Tibial artery (tissue), 4 donors: ENCODE measurements at regions not wholly inside any gene's neighbourhood (a gene's known extent, or its start where the extent isn't known, plus 50 kb on each side); places are given as distances from the start of the nearest gene placed in this dataset.
"Not testable (repeated sequence)": the region's sequence is repeated elsewhere in the genome, so short reads cannot be mapped to it uniquely, and the experiment has no call there.

ENCODE experiments used
- DNase-seq, 2 donors: peaks; one replicate each; pipeline ENCODE4 v3.0.0-alpha.2; 2019
- H3K27ac ChIP-seq, 2 donors: fragments of 200-600 bp; sonication (generic) in 1 of 2; 1 replicate in 1 of 2; 2 replicates in 1 of 2; pipeline ENCODE4 v1.5.1; 2018 to 2019; ENCODE audit warnings: mild to moderate bottlenecking in 1 of 2
- H3K27me3 ChIP-seq, 2 donors: fragments of 200-600 bp; sonication (generic) in 1 of 2; one replicate each; pipeline versions ENCODE4 v1.5.1 to v1.6.0; 2016 to 2019
- H3K36me3 ChIP-seq, 3 donors: fragments of 200-600 bp; sonication (generic) in 2 of 3; one replicate each; pipeline ENCODE4 v1.5.1; 2016 to 2019; ENCODE audit warnings: mild to moderate bottlenecking in 2 of 3
- H3K4me1 ChIP-seq, 4 donors: fragments of 200-600 bp; sonication (generic) in 2 of 4; 1 replicate in 3 of 4; 2 replicates in 1 of 4; pipeline ENCODE4 v1.5.1; 2016 to 2019
- H3K4me3 ChIP-seq, 2 donors: fragments of 200-600 bp; sonication (generic) in 1 of 2; 1 replicate in 1 of 2; 2 replicates in 1 of 2; pipeline ENCODE4 v1.5.1; 2018 to 2019; ENCODE audit warnings: mild to moderate bottlenecking in 2 of 2
- H3K9me3 ChIP-seq, 3 donors: fragments of 200-600 bp; sonication (generic) in 1 of 3; one replicate each; pipeline ENCODE4 v1.5.1; 2016 to 2019
- CTCF ChIP-seq, 2 experiments: fragments of 200-600 bp in 1 of 2; fragments of 450-650 bp in 1 of 2; IDR thresholded peaks; one replicate each; pipeline ENCODE4 v1.5.1; 2017 to 2019; ENCODE audit warnings: antibody characterized with exemption in 2 of 2, mild to moderate bottlenecking in 1 of 2, moderate library complexity in 1 of 2
- intact Hi-C: fragments of 100-400 bp; cut with DNase I; formaldehyde crosslinking; loops from one replicate; pipeline ENCODE4 v1.15.0; 2023; ENCODE audit warnings: low total_unique reads

- no peak for DNase-seq
- Histone ChIP-seq H3K27me3 (peaks cover 0 to 38% of the 10 kb centered on the region in 2 donors), H3K4me3 (no peak overlapping the region), H3K4me1 (peaks cover 0 to 9% (median 6%) of the 10 kb centered on the region in 4 donors), H3K36me3 (no peaks in the 10 kb centered on the region), H3K27ac (no peak overlapping the region), H3K9me3 (no peaks in the 10 kb centered on the region)
- intact Hi-C loops, result no loop called here
- TF ChIP-seq CTCF (IDR thresholded peaks at IDR 0.05), result no peak
Observed at GRCh38 chr17:49898366-49899190, 50.7 kb upstream of the TAC4 start.

GRCh38 chr17:49899191-49899485, 51.3 kb upstream of the TAC4 start:
- Histone ChIP-seq H3K4me1 (peaks cover 0 to 9% (median 6%) of the 10 kb centered on the region in 4 donors), H3K9me3 (no peaks in the 10 kb centered on the region), H3K36me3 (no peaks in the 10 kb centered on the region), H3K4me3 (no peak overlapping the region), H3K27me3 (peaks cover 0 to 41% of the 10 kb centered on the region in 2 donors), H3K27ac (no peak overlapping the region)
- no peak for TF ChIP-seq CTCF (IDR thresholded peaks at IDR 0.05)
- intact Hi-C loops, result no loop called here
- no peak for DNase-seq

- no peaks in the 10 kb centered on the region for H3K9me3 ChIP-seq
- no peaks in the 10 kb centered on the region for H3K36me3 ChIP-seq
- intact Hi-C loops, result no loop called here
- no peak overlapping the region for H3K27ac ChIP-seq
- H3K27me3 ChIP-seq, result peaks cover 0 to 41% of the 10 kb centered on the region in 2 donors
- no peak for TF ChIP-seq CTCF (IDR thresholded peaks at IDR 0.05)
- H3K4me3 ChIP-seq, result no peak overlapping the region
- peaks cover 0 to 9% (median 6%) of the 10 kb centered on the region in 4 donors for H3K4me1 ChIP-seq
- no peak for DNase-seq
Observed at GRCh38 chr17:49899588-49899987, 51.7 kb upstream of the TAC4 start.

GRCh38 chr17:49900801-49901200, 52.9 kb upstream of the TAC4 start:
- DNase-seq, H3K36me3 ChIP-seq, H3K4me3 ChIP-seq, H3K9me3 ChIP-seq, H3K4me1 ChIP-seq, H3K27ac ChIP-seq, intact Hi-C loops: not testable (repeated sequence)
- H3K27me3 ChIP-seq, result peaks cover 0 to 52% of the 10 kb centered on the region in 2 donors

- Histone ChIP-seq H3K36me3 (no peaks in the 10 kb centered on the region), H3K9me3 (no peaks in the 10 kb centered on the region), H3K27me3 (peaks cover 0 to 55% of the 10 kb centered on the region in 2 donors), H3K27ac (no peak overlapping the region), H3K4me3 (no peak overlapping the region), H3K4me1 (peaks cover 0 to 9% (median 6%) of the 10 kb centered on the region in 4 donors)
- TF ChIP-seq CTCF (IDR thresholded peaks at IDR 0.05), result no peak
- intact Hi-C loops, result no loop called here
- DNase-seq, result no peak
Observed at GRCh38 chr17:49901460-49902331, 53.8 kb upstream of the TAC4 start.

GRCh38 chr17:49903523-49903922, 55.7 kb upstream of the TAC4 start:
- intact Hi-C loops, result no loop called here

More at GRCh38 chr17:49903523-49903922, 55.7 kb upstream of the TAC4 start:
- no peaks in the 10 kb centered on the region for H3K36me3 ChIP-seq
- no peak overlapping the region for H3K27ac ChIP-seq
- peaks cover 0 to 72% of the 10 kb centered on the region in 2 donors for H3K27me3 ChIP-seq
- peaks cover 0 to 9% (median 6%) of the 10 kb centered on the region in 4 donors for H3K4me1 ChIP-seq
- TF ChIP-seq CTCF (IDR thresholded peaks at IDR 0.05), result no peak
- no peaks in the 10 kb centered on the region for H3K9me3 ChIP-seq
- no peak for DNase-seq
- no peak overlapping the region for H3K4me3 ChIP-seq
